ENCODE measurements at regions not wholly inside any gene's neighbourhood (a gene's known extent, or its start where the extent isn't known, plus 50 kb on each side); places are given as distances from the start of the nearest gene placed in this dataset.

- Histone ChIP-seq H3K27me3 (replicated peaks; ENCODE audit: insufficient read depth, low read depth, low read length, poor library complexity) (no peaks in the 10 kb centered on the region), H3K9me3 (ENCODE audit: low read depth, low read length, poor library complexity, severe bottlenecking) (no peaks in the 10 kb centered on the region), H3K4me3 (ENCODE audit: low read depth, low read length, poor library complexity, severe bottlenecking) (no peak overlapping the region), H3K27ac (ENCODE audit: low read depth, low read length, poor library complexity, severe bottlenecking) (no peak overlapping the region), H3K4me1 (ENCODE audit: insufficient read depth, low read length, poor library complexity, severe bottlenecking) (peaks cover 17% of the 10 kb centered on the region), H3K36me3 (ENCODE audit: insufficient read depth, low read length, poor library complexity, severe bottlenecking) (no peaks in the 10 kb centered on the region)
- TF ChIP-seq EZH2 (IDR thresholded peaks at IDR 0.05; ENCODE audit: borderline replicate concordance, low read depth, low read length, poor library complexity, severe bottlenecking) (no peak), CTCF (conservative IDR thresholded peaks at IDR 0.05; ENCODE audit: low read depth, low read length) (no peak)
- intact Hi-C loops (cut with micrococcal nuclease; ENCODE audit: unreplicated experiment), result no loop called here
- ChIA-PET POLR2A (ENCODE audit: low non-redundant PET) (no interaction called here), CTCF (no interaction called here)
- BruUV-seq (replicated peaks), result no TSS peak
- no peak for DNase-seq (ENCODE audit: low spot score)
These were observed 158.2 kb downstream of the TFAP2B start for GRCh38 chr6:50976907-50977306.

- Histone ChIP-seq H3K27me3 (replicated peaks; ENCODE audit: insufficient read depth, low read depth, low read length, poor library complexity) (no peaks in the 10 kb centered on the region), H3K36me3 (ENCODE audit: insufficient read depth, low read length, poor library complexity, severe bottlenecking) (no peaks in the 10 kb centered on the region), H3K4me1 (ENCODE audit: insufficient read depth, low read length, poor library complexity, severe bottlenecking) (peaks cover 13% of the 10 kb centered on the region), H3K9me3 (ENCODE audit: low read depth, low read length, poor library complexity, severe bottlenecking) (no peaks in the 10 kb centered on the region), H3K4me3 (ENCODE audit: low read depth, low read length, poor library complexity, severe bottlenecking) (no peak overlapping the region), H3K27ac (ENCODE audit: low read depth, low read length, poor library complexity, severe bottlenecking) (no peak overlapping the region)
- no TSS peak for BruUV-seq (replicated peaks)
- CTCF ChIA-PET, result no interaction called here
- intact Hi-C loops (cut with micrococcal nuclease; ENCODE audit: unreplicated experiment), result no loop called here
- DNase-seq (ENCODE audit: low spot score), result no peak
- TF ChIP-seq EZH2 (IDR thresholded peaks at IDR 0.05; ENCODE audit: borderline replicate concordance, low read depth, low read length, poor library complexity, severe bottlenecking) (no peak), CTCF (conservative IDR thresholded peaks at IDR 0.05; ENCODE audit: low read depth, low read length) (no peak)
- POLR2A ChIA-PET (ENCODE audit: low non-redundant PET), result interaction anchor here (0.6 kb wide), 1 partner anchor 17 kb away, joined by 3 read pairs; no protein-coding TSS in a partner anchor
These were observed 159.1 kb downstream of the TFAP2B start for GRCh38 chr6:50977796-50978195.

- Histone ChIP-seq H3K9me3 (ENCODE audit: low read depth, low read length, poor library complexity, severe bottlenecking) (no peaks in the 10 kb centered on the region), H3K4me1 (ENCODE audit: insufficient read depth, low read length, poor library complexity, severe bottlenecking) (peaks cover 13% of the 10 kb centered on the region), H3K36me3 (ENCODE audit: insufficient read depth, low read length, poor library complexity, severe bottlenecking) (no peaks in the 10 kb centered on the region), H3K4me3 (ENCODE audit: low read depth, low read length, poor library complexity, severe bottlenecking) (no peak overlapping the region), H3K27ac (ENCODE audit: low read depth, low read length, poor library complexity, severe bottlenecking) (no peak overlapping the region), H3K27me3 (replicated peaks; ENCODE audit: insufficient read depth, low read depth, low read length, poor library complexity) (no peaks in the 10 kb centered on the region)
- TF ChIP-seq EZH2 (IDR thresholded peaks at IDR 0.05; ENCODE audit: borderline replicate concordance, low read depth, low read length, poor library complexity, severe bottlenecking) (no peak), CTCF (conservative IDR thresholded peaks at IDR 0.05; ENCODE audit: low read depth, low read length) (no peak)
- no peak for DNase-seq (ENCODE audit: low spot score)
- intact Hi-C loops (cut with micrococcal nuclease; ENCODE audit: unreplicated experiment), result no loop called here
- ChIA-PET CTCF (no interaction called here), POLR2A (ENCODE audit: low non-redundant PET) (no interaction called here)
- no TSS peak for BruUV-seq (replicated peaks)
These were observed 159.9 kb downstream of the TFAP2B start for GRCh38 chr6:50978380-50979170.

Data from A673 (cell line).